GM23338 (cell line): ENCODE measurements at regions not wholly inside any gene's neighbourhood (a gene's known extent, or its start where the extent isn't known, plus 50 kb on each side); places are given as distances from the start of the nearest gene placed in this dataset.

Experiments used
- POLR2AphosphoS5 ChIP-seq: IDR thresholded peaks from 2 replicates; pipeline ENCODE4 v1.6.1; 2016; ENCODE audit warnings: antibody characterized with exemption, low read depth
- TF ChIP-seq, protein P1 (sequence below): fragments of 250-450 bp; sonication (Bioruptor Pico); IDR thresholded peaks from 2 replicates; pipeline ENCODE4 v1.5.0; 2020; ENCODE audit warnings: mild to moderate bottlenecking, moderate library complexity
- TF ChIP-seq, protein P2 (sequence below): IDR thresholded peaks from one replicate; pipeline ENCODE4 v1.6.1; 2018; ENCODE audit warnings: antibody characterized with exemption; ENCODE audit not compliant: unreplicated experiment
- TF ChIP-seq, protein P3 (sequence below), 2 experiments: fragments of 200-600 bp in 1 of 2; sonication (generic) in 1 of 2; conservative IDR thresholded peaks; 2 replicates each; pipeline versions ENCODE4 v1.5.1 to v1.6.1; 2016 to 2017; ENCODE audit warnings: antibody characterized with exemption in 2 of 2, low read depth in 2 of 2, mild to moderate bottlenecking in 2 of 2, moderate library complexity in 1 of 2

DNA sequence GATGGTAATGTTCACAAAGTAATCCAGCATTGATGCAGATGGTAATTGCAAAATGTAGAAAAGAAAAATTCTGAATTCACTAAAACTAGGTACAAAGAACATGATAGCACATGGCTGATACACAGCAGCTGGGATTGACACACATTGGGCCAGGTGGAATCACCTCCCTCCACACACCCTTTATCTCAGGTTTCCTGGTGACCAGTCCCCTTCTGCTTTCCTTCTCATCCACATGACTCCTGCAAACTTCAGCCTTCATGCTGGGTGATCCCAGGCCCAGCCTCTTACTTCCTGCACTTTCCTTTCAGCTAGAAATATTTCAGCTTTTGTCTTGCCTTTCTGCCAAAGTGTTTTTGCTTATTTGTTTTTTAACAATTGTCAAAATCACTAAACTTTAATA, 246.9 kb downstream of the LNPK start (continued):
- TF ChIP-seq, protein P1, sequence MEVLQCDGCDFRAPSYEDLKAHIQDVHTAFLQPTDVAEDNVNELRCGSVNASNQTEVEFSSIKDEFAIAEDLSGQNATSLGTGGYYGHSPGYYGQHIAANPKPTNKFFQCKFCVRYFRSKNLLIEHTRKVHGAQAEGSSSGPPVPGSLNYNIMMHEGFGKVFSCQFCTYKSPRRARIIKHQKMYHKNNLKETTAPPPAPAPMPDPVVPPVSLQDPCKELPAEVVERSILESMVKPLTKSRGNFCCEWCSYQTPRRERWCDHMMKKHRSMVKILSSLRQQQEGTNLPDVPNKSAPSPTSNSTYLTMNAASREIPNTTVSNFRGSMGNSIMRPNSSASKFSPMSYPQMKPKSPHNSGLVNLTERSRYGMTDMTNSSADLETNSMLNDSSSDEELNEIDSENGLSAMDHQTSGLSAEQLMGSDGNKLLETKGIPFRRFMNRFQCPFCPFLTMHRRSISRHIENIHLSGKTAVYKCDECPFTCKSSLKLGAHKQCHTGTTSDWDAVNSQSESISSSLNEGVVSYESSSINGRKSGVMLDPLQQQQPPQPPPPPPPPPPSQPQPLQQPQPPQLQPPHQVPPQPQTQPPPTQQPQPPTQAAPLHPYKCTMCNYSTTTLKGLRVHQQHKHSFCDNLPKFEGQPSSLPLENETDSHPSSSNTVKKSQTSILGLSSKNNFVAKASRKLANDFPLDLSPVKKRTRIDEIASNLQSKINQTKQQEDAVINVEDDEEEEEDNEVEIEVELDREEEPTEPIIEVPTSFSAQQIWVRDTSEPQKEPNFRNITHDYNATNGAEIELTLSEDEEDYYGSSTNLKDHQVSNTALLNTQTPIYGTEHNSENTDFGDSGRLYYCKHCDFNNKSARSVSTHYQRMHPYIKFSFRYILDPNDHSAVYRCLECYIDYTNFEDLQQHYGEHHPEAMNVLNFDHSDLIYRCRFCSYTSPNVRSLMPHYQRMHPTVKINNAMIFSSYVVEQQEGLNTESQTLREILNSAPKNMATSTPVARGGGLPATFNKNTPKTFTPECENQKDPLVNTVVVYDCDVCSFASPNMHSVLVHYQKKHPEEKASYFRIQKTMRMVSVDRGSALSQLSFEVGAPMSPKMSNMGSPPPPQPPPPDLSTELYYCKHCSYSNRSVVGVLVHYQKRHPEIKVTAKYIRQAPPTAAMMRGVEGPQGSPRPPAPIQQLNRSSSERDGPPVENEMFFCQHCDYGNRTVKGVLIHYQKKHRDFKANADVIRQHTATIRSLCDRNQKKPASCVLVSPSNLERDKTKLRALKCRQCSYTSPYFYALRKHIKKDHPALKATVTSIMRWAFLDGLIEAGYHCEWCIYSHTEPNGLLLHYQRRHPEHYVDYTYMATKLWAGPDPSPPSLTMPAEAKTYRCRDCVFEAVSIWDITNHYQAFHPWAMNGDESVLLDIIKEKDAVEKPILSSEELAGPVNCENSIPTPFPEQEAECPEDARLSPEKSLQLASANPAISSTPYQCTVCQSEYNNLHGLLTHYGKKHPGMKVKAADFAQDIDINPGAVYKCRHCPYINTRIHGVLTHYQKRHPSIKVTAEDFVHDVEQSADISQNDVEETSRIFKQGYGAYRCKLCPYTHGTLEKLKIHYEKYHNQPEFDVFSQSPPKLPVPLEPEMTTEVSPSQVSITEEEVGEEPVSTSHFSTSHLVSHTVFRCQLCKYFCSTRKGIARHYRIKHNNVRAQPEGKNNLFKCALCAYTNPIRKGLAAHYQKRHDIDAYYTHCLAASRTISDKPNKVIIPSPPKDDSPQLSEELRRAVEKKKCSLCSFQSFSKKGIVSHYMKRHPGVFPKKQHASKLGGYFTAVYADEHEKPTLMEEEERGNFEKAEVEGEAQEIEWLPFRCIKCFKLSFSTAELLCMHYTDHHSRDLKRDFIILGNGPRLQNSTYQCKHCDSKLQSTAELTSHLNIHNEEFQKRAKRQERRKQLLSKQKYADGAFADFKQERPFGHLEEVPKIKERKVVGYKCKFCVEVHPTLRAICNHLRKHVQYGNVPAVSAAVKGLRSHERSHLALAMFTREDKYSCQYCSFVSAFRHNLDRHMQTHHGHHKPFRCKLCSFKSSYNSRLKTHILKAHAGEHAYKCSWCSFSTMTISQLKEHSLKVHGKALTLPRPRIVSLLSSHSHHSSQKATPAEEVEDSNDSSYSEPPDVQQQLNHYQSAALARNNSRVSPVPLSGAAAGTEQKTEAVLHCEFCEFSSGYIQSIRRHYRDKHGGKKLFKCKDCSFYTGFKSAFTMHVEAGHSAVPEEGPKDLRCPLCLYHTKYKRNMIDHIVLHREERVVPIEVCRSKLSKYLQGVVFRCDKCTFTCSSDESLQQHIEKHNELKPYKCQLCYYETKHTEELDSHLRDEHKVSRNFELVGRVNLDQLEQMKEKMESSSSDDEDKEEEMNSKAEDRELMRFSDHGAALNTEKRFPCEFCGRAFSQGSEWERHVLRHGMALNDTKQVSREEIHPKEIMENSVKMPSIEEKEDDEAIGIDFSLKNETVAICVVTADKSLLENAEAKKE (CRISPR knock-in tag) = 0 out of 2 replicates have a peak, but pooled peaks have one; percentile 36
- TF ChIP-seq, protein P2, sequence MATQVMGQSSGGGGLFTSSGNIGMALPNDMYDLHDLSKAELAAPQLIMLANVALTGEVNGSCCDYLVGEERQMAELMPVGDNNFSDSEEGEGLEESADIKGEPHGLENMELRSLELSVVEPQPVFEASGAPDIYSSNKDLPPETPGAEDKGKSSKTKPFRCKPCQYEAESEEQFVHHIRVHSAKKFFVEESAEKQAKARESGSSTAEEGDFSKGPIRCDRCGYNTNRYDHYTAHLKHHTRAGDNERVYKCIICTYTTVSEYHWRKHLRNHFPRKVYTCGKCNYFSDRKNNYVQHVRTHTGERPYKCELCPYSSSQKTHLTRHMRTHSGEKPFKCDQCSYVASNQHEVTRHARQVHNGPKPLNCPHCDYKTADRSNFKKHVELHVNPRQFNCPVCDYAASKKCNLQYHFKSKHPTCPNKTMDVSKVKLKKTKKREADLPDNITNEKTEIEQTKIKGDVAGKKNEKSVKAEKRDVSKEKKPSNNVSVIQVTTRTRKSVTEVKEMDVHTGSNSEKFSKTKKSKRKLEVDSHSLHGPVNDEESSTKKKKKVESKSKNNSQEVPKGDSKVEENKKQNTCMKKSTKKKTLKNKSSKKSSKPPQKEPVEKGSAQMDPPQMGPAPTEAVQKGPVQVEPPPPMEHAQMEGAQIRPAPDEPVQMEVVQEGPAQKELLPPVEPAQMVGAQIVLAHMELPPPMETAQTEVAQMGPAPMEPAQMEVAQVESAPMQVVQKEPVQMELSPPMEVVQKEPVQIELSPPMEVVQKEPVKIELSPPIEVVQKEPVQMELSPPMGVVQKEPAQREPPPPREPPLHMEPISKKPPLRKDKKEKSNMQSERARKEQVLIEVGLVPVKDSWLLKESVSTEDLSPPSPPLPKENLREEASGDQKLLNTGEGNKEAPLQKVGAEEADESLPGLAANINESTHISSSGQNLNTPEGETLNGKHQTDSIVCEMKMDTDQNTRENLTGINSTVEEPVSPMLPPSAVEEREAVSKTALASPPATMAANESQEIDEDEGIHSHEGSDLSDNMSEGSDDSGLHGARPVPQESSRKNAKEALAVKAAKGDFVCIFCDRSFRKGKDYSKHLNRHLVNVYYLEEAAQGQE = no peak
- no peak for TF ChIP-seq POLR2AphosphoS5
- TF ChIP-seq, protein P3, sequence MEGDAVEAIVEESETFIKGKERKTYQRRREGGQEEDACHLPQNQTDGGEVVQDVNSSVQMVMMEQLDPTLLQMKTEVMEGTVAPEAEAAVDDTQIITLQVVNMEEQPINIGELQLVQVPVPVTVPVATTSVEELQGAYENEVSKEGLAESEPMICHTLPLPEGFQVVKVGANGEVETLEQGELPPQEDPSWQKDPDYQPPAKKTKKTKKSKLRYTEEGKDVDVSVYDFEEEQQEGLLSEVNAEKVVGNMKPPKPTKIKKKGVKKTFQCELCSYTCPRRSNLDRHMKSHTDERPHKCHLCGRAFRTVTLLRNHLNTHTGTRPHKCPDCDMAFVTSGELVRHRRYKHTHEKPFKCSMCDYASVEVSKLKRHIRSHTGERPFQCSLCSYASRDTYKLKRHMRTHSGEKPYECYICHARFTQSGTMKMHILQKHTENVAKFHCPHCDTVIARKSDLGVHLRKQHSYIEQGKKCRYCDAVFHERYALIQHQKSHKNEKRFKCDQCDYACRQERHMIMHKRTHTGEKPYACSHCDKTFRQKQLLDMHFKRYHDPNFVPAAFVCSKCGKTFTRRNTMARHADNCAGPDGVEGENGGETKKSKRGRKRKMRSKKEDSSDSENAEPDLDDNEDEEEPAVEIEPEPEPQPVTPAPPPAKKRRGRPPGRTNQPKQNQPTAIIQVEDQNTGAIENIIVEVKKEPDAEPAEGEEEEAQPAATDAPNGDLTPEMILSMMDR (conservative IDR thresholded peaks at IDR 0.05; ENCODE audit: low read depth in 2 of 2) = no peak
